MM.1S (cell line): ENCODE measurements at regions not wholly inside any gene's neighbourhood (a gene's known extent, or its start where the extent isn't known, plus 50 kb on each side); places are given as distances from the start of the nearest gene placed in this dataset.

Experiments
- EZH2 ChIP-seq: fragments of 300-600 bp; sonication (generic); optimal IDR thresholded peaks from 2 replicates; pipeline ENCODE3; 2017; ENCODE audit warnings: low read depth, mild to moderate bottlenecking, antibody characterized with exemption, low read length, mixed read lengths
- EZH2phosphoT487 ChIP-seq: fragments of 300-600 bp; sonication (generic); IDR thresholded peaks from 2 replicates; pipeline ENCODE4 v1.6.1; 2018; ENCODE audit warnings: antibody characterized with exemption, low read length
- TF ChIP-seq, protein P1 (sequence below): fragments of 300-600 bp; sonication (generic); IDR thresholded peaks from 2 replicates; pipeline ENCODE4 v1.5.1; 2016; ENCODE audit warnings: antibody characterized with exemption, low read length, mixed read lengths

DNA sequence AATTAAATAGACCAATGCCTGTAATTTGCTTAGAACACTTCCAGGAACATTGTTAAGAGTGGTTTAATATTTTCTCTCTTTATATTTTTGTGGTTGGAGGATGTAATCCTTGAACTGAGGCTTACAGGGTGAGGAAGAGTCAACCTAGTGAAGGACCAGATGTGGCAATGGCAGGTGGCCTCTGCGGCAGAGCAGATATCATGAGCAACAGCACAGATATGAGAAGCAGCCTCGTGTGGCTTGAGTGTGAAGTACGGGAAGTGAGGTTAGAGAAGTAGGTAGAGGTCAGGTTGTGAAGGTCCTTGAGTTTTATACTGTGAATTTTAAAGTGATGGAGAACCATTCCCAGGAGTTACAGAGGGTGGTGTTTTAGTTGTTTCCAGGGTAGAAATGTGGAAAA is 417.6 kb upstream of the SUCLG2 start:
- TF ChIP-seq, protein P1, sequence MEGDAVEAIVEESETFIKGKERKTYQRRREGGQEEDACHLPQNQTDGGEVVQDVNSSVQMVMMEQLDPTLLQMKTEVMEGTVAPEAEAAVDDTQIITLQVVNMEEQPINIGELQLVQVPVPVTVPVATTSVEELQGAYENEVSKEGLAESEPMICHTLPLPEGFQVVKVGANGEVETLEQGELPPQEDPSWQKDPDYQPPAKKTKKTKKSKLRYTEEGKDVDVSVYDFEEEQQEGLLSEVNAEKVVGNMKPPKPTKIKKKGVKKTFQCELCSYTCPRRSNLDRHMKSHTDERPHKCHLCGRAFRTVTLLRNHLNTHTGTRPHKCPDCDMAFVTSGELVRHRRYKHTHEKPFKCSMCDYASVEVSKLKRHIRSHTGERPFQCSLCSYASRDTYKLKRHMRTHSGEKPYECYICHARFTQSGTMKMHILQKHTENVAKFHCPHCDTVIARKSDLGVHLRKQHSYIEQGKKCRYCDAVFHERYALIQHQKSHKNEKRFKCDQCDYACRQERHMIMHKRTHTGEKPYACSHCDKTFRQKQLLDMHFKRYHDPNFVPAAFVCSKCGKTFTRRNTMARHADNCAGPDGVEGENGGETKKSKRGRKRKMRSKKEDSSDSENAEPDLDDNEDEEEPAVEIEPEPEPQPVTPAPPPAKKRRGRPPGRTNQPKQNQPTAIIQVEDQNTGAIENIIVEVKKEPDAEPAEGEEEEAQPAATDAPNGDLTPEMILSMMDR = no peak
- TF ChIP-seq EZH2 (no peak), EZH2phosphoT487 (no peak)
